Central memory CD8-positive, alpha-beta T cell (primary cell): ENCODE measurements at regions not wholly inside any gene's neighbourhood (a gene's known extent, or its start where the extent isn't known, plus 50 kb on each side); places are given as distances from the start of the nearest gene placed in this dataset.

ENCODE experiments used
- ATAC-seq: fragments of 150-1000 bp; cut with Tn5 transposase; replicated peaks from 2 replicates; pipeline ENCODE4 v1.10.0; 2022; ENCODE audit warnings: mild to moderate bottlenecking, moderate FRiP score, moderate number of reproducible peaks; ENCODE audit not compliant: poor library complexity, severe bottlenecking; ENCODE audit errors: extremely low read depth
- DNase-seq, 2 donors: peaks; one replicate each; pipeline ENCODE4 v3.0.0; 2021; ENCODE audit warnings: low spot score in 2 of 2
- H3K27ac Mint-ChIP-seq: one replicate; pipeline ENCODE4 v1.8.0; 2022; ENCODE audit warnings: low read depth, mild to moderate bottlenecking, moderate library complexity, mixed read lengths
- H3K27me3 Mint-ChIP-seq: one replicate; pipeline ENCODE4 v1.8.0; 2022; ENCODE audit warnings: mixed read lengths
- H3K36me3 Mint-ChIP-seq: one replicate; pipeline ENCODE4 v1.8.0; 2022; ENCODE audit warnings: mild to moderate bottlenecking, moderate library complexity, mixed read lengths; ENCODE audit not compliant: insufficient read depth
- H3K4me1 Mint-ChIP-seq: one replicate; pipeline ENCODE4 v1.8.0; 2022; ENCODE audit warnings: mixed read lengths
- H3K4me3 Mint-ChIP-seq: one replicate; pipeline ENCODE4 v1.8.0; 2022; ENCODE audit warnings: mild to moderate bottlenecking, moderate library complexity, mixed read lengths
- H3K9me3 Mint-ChIP-seq: one replicate; pipeline ENCODE4 v1.8.0; 2022; ENCODE audit warnings: mixed read lengths

DNA sequence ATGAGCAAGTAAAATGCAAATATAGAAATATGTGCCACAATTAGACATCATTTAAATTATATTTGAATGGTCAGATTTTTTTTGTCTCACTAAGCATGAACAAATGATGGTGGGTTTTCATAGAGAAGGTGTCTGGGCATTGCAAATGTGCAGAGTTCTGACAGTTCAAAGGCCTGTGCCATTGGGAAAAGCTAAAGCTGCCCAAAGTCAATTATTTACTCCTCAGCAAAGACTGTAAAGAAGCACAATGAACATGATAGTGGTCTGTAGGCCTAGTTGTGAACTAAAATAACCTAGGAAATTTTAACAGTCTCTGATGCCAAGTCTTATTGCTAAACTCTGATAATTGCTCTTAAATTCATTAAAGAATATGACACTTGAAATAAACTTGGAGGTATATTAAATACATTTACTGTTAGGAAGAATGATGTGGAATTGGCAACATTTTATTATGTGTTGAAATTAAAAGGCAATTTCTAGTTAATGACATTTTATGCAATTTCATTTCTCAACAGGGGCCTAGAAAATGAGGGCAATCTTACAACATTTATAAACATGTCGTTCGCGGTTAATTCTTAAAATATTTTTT is 874.3 kb upstream of the ADAMTS5 start:
- Mint-ChIP-seq H3K4me3 (no peak overlapping the region), H3K9me3 (peaks cover 6% of the 10 kb centered on the region), H3K27me3 (no peaks in the 10 kb centered on the region), H3K4me1 (no peaks in the 10 kb centered on the region), H3K36me3 (no peaks in the 10 kb centered on the region), H3K27ac (no peak overlapping the region)
- DNase-seq: no peak
- no peak for ATAC-seq

DNA sequence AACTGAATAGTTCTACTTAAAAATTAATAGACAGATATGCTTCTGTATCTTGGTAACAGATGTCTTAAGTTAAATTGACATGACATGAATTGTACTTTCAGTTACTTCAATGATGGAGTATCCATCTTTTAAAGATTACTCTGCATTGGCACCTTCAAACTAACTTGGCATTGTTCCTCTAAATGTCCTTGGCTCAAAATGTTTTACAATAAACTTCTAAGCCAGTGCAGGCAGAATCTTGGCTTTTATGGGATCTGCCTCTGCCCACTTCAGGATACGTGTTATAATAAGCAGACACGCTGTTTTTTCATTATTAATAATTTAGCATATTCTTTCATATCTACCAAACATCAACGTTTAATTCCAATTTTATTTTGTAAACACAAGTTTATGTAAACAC is 873.4 kb upstream of the ADAMTS5 start:
- H3K27me3 Mint-ChIP-seq: no peaks in the 10 kb centered on the region
- H3K4me1 Mint-ChIP-seq: no peaks in the 10 kb centered on the region
- H3K27ac Mint-ChIP-seq: no peak overlapping the region
- no peak for DNase-seq
- peaks cover 10% of the 10 kb centered on the region for H3K9me3 Mint-ChIP-seq
- ATAC-seq: no peak
- no peak overlapping the region for H3K4me3 Mint-ChIP-seq
- no peaks in the 10 kb centered on the region for H3K36me3 Mint-ChIP-seq

DNA sequence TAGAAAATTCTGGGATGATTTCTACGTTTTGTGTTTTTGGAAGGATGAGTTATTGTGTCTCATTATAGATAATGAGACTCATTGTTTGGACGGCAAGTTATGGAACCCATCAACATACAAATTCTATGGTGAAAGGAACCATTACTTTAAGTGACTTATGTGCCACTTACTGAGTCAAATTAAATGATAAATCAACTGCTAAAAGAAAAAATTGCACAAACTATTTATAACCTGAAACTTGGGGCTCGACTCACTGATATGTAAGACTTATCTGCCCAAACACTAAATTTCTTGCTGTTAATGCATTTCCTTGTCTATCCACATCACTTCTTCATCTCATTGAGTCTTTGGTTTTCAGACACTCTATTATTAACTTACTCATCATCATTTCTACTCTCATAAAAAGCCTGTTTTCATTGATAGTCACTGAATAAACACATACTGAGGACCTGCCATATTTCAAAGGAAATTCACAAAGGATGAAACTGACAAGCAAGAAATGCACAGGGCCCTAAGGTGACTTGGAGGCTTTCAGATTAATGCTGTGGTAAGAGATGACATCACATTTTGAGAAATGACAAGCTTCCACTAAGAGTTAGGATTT is 872.7 kb upstream of the ADAMTS5 start:
- Mint-ChIP-seq H3K27me3 (no peaks in the 10 kb centered on the region), H3K4me3 (no peak overlapping the region), H3K36me3 (no peaks in the 10 kb centered on the region), H3K4me1 (no peaks in the 10 kb centered on the region), H3K27ac (no peak overlapping the region), H3K9me3 (peaks cover 10% of the 10 kb centered on the region)
- ATAC-seq (no peak), DNase-seq (no peak)

DNA sequence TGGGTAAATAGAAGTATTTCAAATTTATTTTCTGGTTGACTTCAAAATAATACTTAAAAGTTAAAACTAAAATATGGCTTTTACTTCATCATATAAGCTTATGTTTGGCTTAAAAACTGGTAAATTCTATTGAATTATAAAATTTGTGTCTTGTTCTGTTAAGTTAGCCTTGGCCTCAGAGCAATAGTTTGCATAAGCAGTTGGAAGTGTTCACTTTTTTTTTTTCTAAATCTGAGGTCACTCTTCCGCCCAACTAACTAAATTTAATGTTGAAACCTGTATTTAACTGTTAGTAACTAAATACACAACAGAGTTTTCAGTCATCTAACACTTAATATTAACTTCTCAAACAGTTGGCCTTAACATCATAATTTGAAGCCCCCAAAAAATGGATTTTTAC is 871.7 kb upstream of the ADAMTS5 start:
- Mint-ChIP-seq H3K27me3 (no peaks in the 10 kb centered on the region), H3K4me3 (no peak overlapping the region), H3K4me1 (no peaks in the 10 kb centered on the region), H3K36me3 (no peaks in the 10 kb centered on the region), H3K9me3 (peaks cover 9% of the 10 kb centered on the region), H3K27ac (no peak overlapping the region)
- DNase-seq: no peak
- no peak for ATAC-seq

DNA sequence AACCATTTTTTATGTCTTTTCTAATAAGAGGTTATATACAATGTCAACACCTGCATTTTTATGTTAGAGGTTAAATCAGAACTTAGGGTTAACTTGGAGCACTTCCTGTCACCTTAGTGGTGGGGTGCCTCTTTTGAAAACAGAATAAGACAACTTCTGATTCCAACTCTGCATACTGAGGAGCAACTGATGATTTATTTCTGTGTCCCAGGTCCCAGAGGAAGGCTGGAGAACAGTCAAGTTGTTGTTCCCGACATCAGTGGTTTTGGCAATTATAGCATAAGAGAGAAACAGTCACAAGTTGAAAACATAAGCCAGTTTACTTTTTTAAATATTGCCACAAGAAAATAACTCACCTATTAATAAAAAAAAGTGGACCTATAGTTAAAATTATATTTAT is 871.0 kb upstream of the ADAMTS5 start:
- Mint-ChIP-seq H3K27ac (no peak overlapping the region), H3K4me1 (no peaks in the 10 kb centered on the region), H3K36me3 (no peaks in the 10 kb centered on the region), H3K9me3 (peaks cover 5% of the 10 kb centered on the region), H3K27me3 (no peaks in the 10 kb centered on the region), H3K4me3 (no peak overlapping the region)
- DNase-seq: no peak
- ATAC-seq: no peak

DNA sequence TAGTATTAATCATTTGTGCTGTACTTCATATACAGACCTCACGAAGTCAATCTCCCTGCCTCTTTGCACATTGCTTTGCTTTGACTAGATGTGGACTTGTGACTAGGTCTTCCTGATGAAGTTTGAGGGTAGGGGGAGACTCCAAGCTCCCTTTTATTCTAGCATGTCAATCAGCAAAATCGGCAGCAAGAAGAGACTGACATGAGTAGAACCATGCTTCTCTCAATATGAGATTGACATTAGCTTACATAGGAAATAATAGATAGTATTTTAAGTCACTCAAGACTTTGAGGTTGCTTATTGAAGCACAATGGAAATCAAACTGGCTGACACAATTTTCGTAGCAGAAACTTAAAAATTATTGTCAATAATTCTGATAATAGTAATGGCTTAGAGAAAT is 866.4 kb upstream of the ADAMTS5 start:
- Mint-ChIP-seq H3K4me1 (no peaks in the 10 kb centered on the region), H3K9me3 (peaks cover 21% of the 10 kb centered on the region), H3K36me3 (peaks cover 2% of the 10 kb centered on the region), H3K27me3 (no peaks in the 10 kb centered on the region), H3K27ac (no peak overlapping the region), H3K4me3 (no peak overlapping the region)
- no peak for ATAC-seq
- no peak for DNase-seq

DNA sequence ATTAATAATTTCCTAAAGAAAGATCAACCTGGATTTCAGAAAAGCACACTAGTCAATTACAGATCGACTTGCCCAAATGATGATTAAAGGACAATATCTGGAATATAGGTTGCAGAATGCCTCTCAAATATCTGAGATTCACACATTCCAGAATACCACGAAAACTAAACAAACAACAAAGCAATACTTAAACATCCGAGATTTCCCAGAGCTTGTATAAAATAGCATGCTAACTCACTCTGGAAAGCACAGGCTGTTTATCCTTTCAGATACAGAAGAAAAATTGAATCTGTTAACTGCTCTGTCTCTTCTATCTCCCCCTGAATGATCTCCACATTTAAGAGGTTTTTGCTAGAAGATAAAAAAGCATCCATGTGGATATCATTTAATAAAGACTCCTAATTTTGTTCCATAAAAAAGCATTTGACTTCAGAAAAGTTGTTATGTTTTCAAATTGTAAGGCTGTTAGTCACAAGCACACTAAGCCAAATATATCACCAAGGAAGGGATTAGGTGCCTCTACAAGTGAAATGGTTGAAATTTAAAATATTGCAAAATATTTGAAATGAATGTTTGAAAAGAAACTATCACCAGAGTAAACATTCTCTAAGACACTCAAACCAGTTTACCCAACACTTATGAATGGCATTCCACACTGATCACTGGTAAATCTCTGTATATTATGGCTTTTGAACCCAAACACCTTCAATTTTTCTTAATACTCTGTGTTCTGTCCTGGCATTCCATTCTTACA is 865.1 kb upstream of the ADAMTS5 start:
- Mint-ChIP-seq H3K4me3 (no peak overlapping the region), H3K4me1 (no peaks in the 10 kb centered on the region), H3K9me3 (peaks cover 31% of the 10 kb centered on the region), H3K27ac (no peak overlapping the region), H3K36me3 (peaks cover 2% of the 10 kb centered on the region), H3K27me3 (no peaks in the 10 kb centered on the region)
- no peak for ATAC-seq
- no peak for DNase-seq

DNA sequence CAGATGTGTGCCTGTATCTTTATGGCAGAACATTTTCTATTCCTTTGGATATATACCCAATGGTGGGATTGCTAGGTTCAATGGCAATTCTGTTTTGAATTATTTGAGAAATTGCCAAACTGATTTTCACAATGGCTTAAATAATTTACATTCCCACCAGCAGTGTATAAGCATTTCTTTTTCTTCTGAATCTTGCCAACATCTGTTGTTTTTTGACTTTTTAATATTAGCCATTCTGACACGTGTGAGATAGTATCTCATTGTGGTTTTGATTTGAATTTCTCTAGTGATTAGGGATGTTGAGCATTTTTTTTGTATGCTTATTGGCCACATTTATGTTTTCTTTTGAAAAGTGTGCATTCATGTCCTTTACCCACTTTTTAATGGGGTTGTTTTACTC is 864.3 kb upstream of the ADAMTS5 start:
- Mint-ChIP-seq H3K36me3 (peaks cover 2% of the 10 kb centered on the region), H3K4me3 (no peak overlapping the region), H3K27me3 (no peaks in the 10 kb centered on the region), H3K27ac (no peak overlapping the region), H3K9me3 (peaks cover 35% of the 10 kb centered on the region), H3K4me1 (no peaks in the 10 kb centered on the region)
- ATAC-seq: no peak
- DNase-seq: no peak

DNA sequence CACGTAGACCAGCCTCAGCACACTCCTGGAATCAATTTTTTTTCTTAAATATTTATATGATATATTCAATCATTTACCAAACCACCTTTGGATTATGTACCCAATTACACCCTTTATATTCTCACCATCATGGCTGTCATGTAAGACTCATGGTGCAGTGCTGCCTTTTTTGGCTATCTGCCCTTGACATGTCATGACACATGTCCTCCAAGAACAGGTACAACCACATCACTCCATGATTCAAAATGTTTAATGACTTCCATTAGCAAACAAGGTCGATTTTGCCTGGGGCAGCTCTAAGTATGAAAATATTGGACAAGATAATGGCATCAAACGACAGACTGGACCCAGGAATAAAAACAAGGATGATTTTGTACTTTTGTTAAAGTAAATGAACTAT is 861.1 kb upstream of the ADAMTS5 start:
- Mint-ChIP-seq H3K4me3 (no peak overlapping the region), H3K36me3 (peaks cover 2% of the 10 kb centered on the region), H3K27ac (no peak overlapping the region), H3K27me3 (no peaks in the 10 kb centered on the region), H3K4me1 (no peaks in the 10 kb centered on the region), H3K9me3 (peaks cover 36% of the 10 kb centered on the region)
- DNase-seq: no peak
- ATAC-seq: no peak

DNA sequence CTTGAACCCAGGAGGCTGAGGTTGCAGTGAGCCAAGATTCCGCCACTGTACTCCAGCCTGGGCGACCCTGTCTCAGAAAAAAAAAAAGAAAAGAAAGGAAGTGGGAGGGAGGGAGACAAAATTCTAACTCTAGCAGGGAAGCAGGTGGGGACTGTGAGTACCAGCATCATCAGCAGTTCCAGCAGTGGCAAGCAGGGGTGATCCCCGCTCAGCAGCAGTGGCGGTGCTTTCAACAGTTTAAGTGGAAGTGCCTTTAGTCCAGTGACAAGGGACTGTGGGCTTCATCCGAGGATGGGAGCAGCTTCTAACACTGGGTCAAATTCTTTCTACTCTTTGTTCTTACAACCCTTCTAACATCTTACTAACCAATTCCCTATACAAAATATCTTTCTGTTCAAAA is 858.1 kb upstream of the ADAMTS5 start:
- Mint-ChIP-seq H3K27ac (no peak overlapping the region), H3K9me3 (peaks cover 30% of the 10 kb centered on the region), H3K4me3 (no peak overlapping the region), H3K27me3 (no peaks in the 10 kb centered on the region), H3K4me1 (no peaks in the 10 kb centered on the region), H3K36me3 (peaks cover 2% of the 10 kb centered on the region)
- DNase-seq: no peak
- no peak for ATAC-seq

DNA sequence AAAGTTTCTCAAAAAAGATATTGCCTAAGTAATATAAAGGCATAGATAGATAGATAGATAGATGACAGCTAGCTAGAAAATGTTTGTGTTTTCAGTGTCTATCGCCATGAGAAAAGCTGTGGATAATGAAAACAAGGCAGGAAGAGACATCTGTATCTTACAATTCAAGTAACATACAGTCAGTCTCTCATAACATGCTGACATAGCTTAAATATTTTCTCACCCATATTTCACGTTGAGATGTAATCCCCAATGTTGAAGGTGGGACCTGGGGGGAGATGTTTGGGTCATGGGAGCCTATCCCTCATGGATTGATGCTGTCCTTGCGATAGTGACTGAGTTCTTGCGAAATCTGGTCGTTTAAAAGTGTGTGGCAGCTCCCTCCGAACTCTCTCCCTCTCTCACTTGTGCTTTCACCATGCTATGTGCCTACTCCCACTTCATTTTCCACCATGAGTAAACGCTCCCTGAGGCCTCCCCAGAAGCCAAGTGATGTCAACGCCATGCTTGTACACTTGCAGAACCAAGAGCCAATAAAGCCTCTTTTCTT is 856.8 kb upstream of the ADAMTS5 start:
- Mint-ChIP-seq H3K4me3 (no peak overlapping the region), H3K36me3 (no peaks in the 10 kb centered on the region), H3K4me1 (no peaks in the 10 kb centered on the region), H3K27me3 (no peaks in the 10 kb centered on the region), H3K9me3 (peaks cover 23% of the 10 kb centered on the region), H3K27ac (no peak overlapping the region)
- ATAC-seq (no peak), DNase-seq (no peak)

DNA sequence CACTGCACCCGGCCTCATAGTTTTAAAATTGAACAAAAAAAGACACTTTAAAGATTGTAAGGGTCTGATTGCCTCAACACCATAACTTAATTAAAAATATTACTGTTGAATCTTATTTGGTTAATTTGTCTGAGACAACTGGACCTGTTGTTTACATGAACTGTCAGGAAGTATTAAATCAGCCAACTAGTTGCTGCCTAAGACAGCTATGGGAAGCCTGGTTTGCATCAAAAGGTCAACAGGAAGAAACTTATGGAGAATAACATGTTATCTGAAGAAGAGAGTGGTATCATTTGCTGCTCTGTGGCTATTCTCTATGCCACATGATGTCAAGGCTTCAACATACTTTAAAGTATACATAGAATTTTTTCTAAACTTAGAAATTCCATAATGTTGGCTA is 853.5 kb upstream of the ADAMTS5 start:
- no peak for ATAC-seq
- Mint-ChIP-seq H3K36me3 (no peaks in the 10 kb centered on the region), H3K27me3 (no peaks in the 10 kb centered on the region), H3K4me1 (no peaks in the 10 kb centered on the region), H3K4me3 (no peak overlapping the region), H3K27ac (no peak overlapping the region), H3K9me3 (no peaks in the 10 kb centered on the region)
- DNase-seq: no peak

DNA sequence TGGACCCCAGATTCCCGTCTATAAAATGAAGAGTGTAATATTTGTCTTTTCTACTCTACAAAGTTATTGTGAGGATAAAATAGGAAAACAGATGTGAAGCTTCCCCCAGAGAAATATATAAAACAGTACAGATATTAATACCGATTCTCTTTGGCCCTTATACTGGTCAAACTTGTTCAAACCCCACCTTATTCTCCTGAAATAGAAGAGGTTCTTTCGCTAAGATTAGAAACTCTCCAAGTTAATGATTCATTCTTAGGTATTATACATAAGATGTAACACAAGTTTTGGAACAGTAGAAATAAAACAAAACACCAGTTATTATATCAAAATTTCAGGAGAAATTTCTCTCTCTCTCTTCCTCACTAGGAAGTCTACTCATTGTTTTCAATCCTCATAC is 852.4 kb upstream of the ADAMTS5 start:
- DNase-seq (no peak), ATAC-seq (no peak)
- no peaks in the 10 kb centered on the region for H3K36me3 Mint-ChIP-seq
- no peak overlapping the region for H3K27ac Mint-ChIP-seq
- H3K4me1 Mint-ChIP-seq: no peaks in the 10 kb centered on the region
- H3K27me3 Mint-ChIP-seq: no peaks in the 10 kb centered on the region
- no peak overlapping the region for H3K4me3 Mint-ChIP-seq
- no peaks in the 10 kb centered on the region for H3K9me3 Mint-ChIP-seq
